RWPE1 (cell line): ENCODE measurements at regions not wholly inside any gene's neighbourhood (a gene's known extent, or its start where the extent isn't known, plus 50 kb on each side); places are given as distances from the start of the nearest gene placed in this dataset.
"Not testable (repeated sequence)": the region's sequence is repeated elsewhere in the genome, so short reads cannot be mapped to it uniquely, and the experiment has no call there.

Source experiments
- CTCF ChIA-PET: fragments of 350-600 bp; sonication (Branson Sonifier 250); formaldehyde crosslinking; extraction: SDS; loops from one replicate; lab custom pipeline; 2021; lab: Yijun Ruan, JAX
- POLR2A ChIA-PET: fragments of 400-600 bp; formaldehyde crosslinking; extraction: SDS; loops from one replicate; lab custom pipeline; 2020; ENCODE audit warnings: antibody characterized with exemption; ENCODE audit not compliant: low non-redundant PET; lab: Yijun Ruan, JAX
- DNase-seq: peaks from one replicate; pipeline ENCODE4 v3.0.0; 2012; ENCODE audit warnings: low spot score
- H3K27ac ChIP-seq: fragments of 450-650 bp; 2 replicates; pipeline ENCODE4 v1.5.1; 2017
- CTCF ChIP-seq: fragments of 450-650 bp; conservative IDR thresholded peaks from 2 replicates; pipeline ENCODE4 v1.5.1; 2017; ENCODE audit warnings: low read depth, mild to moderate bottlenecking

- no peak overlapping the region for H3K27ac ChIP-seq
- POLR2A ChIA-PET: no interaction called here
- no peak for TF ChIP-seq CTCF
- no peak for DNase-seq
- CTCF ChIA-PET: no interaction called here
These were observed 1072.8 kb downstream of the UQCRFS1 start for GRCh38 chr19:28140201-28140600.

- no peak for TF ChIP-seq CTCF
- ChIA-PET CTCF (no interaction called here), POLR2A (no interaction called here)
- no peak for DNase-seq
- no peak overlapping the region for H3K27ac ChIP-seq
These were observed 1075.2 kb downstream of the UQCRFS1 start for GRCh38 chr19:28137772-28138171.

- no peak for DNase-seq
- H3K27ac ChIP-seq: no peak overlapping the region
- CTCF ChIA-PET: no interaction called here
- TF ChIP-seq CTCF: no peak
- POLR2A ChIA-PET: no interaction called here
These were observed 1076.2 kb downstream of the UQCRFS1 start for GRCh38 chr19:28136796-28137195.

- DNase-seq: no peak
- no peak overlapping the region for H3K27ac ChIP-seq
- ChIA-PET POLR2A (no interaction called here), CTCF (no interaction called here)
- TF ChIP-seq CTCF: no peak
These were observed 1077.1 kb downstream of the UQCRFS1 start for GRCh38 chr19:28135825-28136224.

GRCh38 chr19:28134311-28134710 lies 1078.6 kb downstream of the UQCRFS1 start:
- POLR2A ChIA-PET: no interaction called here
- no peak overlapping the region for H3K27ac ChIP-seq
- DNase-seq: no peak
- no peak for TF ChIP-seq CTCF
- CTCF ChIA-PET: no interaction called here

GRCh38 chr19:28130881-28131280 lies 1082.1 kb downstream of the UQCRFS1 start:
- DNase-seq, POLR2A ChIA-PET, CTCF ChIA-PET, H3K27ac ChIP-seq: not testable (repeated sequence)

GRCh38 chr19:28130066-28130511 lies 1082.9 kb downstream of the UQCRFS1 start:
- H3K27ac ChIP-seq: no peak overlapping the region
- no peak for DNase-seq
- ChIA-PET POLR2A (no interaction called here), CTCF (no interaction called here)
- TF ChIP-seq CTCF: no peak
